ENCODE measurements at regions not wholly inside any gene's neighbourhood (a gene's known extent, or its start where the extent isn't known, plus 50 kb on each side); places are given as distances from the start of the nearest gene placed in this dataset.

DNA sequence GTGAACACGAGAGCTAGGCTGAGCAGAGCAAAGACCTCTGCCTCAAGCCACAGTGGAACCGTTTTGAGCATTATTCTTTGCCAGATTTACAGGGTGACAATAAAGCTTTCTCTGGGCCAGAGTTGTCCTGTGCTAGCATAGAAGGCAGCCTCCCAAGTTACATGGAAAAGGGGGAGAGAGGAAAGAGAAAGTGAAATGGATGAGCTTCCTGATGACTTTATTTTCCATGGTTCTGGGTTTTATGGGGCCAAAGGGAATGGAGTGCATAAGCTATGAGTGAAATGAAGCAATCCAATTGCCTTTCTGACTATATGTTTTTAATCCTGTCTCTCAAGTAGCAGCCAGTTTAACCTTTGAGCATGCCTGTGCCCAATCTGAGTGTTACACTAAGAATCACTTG is 428.4 kb downstream of the COG6 start:
- no peak for DNase-seq

DNA sequence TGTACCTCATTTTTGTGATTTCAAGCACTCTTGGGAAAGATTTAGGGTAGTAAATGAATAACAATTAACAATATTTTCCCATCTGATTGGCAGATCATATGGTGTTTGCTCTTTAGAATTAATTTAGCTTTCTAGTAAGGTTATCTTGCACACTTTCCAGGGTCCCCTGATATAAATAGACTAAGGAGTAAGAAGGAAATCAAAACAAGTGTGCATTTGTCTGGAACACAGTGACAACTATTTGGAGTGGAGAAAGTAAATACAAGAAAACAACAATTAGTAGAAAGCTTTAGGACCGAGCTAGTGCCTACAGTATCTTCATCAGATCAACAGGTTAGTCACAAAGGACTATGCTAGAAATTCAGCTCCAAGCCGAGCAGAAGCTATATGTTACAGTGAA is 429.5 kb downstream of the COG6 start:
- DNase-seq, result no peak

GRCh38 chr13:40087091-40088002 is 431.9 kb downstream of the COG6 start:
- no peak for DNase-seq

- DNase-seq, result no peak
Measured at GRCh38 chr13:40094056-40094455, 438.6 kb downstream of the COG6 start.

GRCh38 chr13:40095695-40096356 is 440.4 kb downstream of the COG6 start:
- DNase-seq, result no peak

DNA sequence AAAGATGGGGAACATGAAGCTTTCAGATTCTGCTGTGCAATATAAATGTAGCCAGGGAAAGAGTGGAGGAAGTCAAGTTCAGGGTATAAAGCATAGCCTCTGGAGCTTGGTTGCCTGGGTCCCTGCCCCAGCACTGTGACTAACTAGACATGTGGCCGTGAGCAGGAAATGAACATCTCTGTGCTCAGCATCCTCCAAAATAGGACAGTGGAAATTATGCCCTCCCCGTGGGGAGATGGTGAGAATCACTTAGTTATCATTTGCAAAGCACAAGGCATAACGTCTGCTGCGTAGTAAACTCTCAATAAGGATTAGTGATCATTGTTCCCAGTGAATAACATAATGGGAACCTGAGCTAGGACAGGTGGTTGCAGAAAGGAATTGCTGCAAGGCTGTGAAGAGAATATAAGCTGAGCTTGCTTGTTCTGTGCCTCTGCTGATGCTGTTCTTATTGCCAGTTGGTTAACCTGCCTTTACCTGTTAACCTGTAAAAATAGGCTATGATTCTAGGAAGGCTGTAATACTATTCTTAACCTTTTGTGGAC is 441.0 kb downstream of the COG6 start:
- no peak for DNase-seq

GRCh38 chr13:40098246-40098645 is 442.8 kb downstream of the COG6 start:
- DNase-seq, result no peak

- DNase-seq, result no peak
Measured at GRCh38 chr13:40101708-40102359, 446.4 kb downstream of the COG6 start.

DNA sequence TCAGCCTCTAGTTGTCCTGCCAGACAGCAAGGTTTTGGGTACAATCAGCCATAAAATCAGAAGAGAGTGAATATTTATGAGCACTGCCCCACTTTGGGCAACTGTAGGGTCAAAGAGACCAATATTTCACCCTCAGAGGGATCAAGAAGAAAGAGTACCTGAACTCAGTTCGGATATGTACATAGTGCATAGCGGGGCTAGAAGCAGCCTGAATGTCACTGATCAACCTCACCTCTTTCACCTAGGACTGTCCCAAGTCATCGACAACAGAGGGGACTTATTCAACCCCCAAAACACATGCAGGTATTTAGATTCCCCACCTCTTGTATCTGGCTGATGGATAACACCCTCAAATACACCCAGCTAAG is 446.9 kb downstream of the COG6 start:
- DNase-seq, result no peak

GRCh38 chr13:40102854-40103253 is 447.4 kb downstream of the COG6 start:
- DNase-seq, result no peak

DNA sequence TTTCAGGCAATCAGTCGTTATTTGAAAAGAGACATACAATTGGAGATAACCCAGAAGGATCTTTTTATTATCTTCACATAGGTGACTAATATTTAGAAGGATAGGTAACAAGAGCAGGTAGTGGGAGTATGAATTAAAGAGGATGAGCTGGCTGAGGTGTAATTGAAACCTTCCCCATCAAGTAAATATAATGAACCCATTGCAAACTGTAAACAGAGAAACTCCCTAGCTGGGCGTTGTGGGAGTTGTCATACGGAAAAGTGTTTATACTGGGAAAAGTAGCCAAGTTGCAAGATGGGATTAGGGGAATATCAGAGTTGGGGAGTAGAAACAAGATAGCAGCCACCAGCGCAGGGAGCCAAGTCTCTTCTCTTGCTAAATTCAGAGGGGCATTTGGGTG is 448.4 kb downstream of the COG6 start:
- DNase-seq, result no peak

GRCh38 chr13:40105231-40105630 is 449.8 kb downstream of the COG6 start:
- DNase-seq, result no peak

DNA sequence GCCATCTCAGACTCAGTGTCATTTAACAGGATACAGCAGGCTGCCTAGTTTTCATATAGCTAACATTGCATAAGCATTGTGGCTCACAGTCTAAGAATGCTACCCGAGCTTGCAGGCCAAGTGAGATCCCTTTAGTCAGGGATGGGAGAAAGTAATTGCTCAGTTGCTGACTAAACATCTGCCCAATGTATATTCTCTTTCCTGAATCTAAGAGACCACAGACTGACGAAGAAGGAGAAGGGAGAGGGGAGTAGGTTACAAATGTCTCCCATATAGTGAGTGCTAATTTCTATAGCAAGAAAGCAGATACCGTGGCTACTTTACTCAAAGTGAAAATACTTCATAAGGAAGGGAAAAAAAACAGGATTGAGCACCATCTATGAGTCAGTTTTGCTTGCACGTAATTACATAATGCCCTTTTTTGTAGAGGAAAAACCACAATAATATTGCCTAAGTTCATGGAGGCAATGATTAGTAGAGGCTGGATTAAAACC is 453.9 kb downstream of the COG6 start:
- no peak for DNase-seq

- no peak for DNase-seq
Measured at GRCh38 chr13:40113643-40114304, 458.3 kb downstream of the COG6 start.

DNA sequence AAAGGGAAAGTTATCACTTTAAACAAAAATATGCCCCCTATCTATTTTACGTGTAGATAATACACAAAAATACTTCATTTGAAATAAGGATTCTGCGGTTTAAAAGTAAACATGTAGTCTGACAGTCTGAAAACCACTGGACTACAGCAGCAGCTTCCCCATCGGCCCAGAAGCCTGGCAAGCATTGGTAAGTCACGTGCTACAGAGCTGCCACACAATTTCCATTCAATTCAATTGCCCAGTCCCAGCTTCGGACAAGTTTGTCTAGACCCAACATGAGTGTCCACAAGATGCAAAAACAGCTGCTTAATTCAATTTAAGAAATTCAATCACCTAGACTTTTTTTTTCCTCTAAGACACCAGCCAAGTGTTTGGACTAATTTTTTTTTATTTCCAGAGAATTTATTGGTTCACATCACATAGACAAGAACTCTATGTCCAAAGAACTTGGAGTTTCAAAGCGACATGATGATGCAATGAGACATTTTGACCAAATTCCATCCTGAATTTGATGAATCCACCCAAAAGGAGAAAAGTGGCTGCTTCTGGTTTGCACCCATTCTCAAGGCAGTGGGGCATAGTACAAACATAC is 458.9 kb downstream of the COG6 start:
- no peak for DNase-seq

DNA sequence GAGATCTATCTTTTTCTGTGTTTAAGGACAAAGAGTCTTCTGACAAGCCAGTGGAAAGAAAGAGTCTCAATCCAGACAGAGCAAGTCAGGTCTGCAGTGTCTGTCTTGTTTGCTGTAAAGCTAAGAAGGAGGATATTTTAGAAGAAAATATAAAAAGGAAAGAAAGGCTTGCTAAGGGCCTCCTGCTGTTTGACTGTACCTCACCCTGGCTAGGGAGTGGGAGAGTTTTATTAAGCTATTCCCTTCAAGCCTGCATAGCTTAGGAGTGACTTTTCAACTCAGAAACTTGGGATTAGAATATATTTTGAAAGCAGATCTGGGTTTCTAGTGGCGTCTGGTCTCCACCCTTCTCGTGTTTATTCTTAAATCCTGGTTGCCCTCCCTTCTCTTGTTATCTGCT is 460.0 kb downstream of the COG6 start:
- DNase-seq, result no peak

DNA sequence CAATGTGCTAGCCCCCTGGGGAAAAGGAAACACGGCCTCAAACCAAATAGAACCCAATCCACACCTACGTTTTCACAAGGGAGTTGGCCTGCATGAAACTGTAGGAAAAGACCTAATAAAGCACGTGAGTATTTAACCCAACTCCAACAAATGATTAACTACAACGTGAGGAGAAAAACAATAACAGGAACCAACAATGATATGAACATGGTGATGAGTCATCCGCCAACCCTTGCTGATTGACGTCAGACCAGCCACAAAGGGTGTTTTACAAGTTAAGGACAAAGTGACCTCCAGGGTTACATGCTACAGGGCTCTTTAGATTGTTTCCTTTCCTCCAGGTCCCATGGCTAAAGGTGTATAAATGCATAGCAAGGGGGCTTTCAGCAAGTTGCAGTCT is 460.5 kb downstream of the COG6 start:
- peak in 1 of 2 experiments; percentile 37 for DNase-seq

DNA sequence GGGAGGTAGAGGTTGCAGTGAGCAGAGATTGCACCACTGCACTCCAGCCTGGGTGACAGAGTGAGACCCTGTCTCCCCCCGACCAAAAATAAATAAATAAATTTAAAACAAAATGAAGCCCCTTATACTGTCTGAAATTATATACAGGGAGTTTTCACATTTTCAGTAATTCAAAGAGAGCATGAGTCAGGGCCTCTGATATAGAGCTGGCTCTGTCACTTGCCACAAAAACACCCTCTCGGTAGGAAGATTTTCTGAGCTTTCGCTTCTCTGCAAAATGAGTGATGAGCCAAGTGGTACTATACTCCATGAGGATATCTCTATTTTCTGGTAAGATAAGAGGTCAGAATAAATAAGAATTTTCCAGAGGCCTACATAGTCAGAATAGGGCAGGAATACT is 462.9 kb downstream of the COG6 start:
- no peak for DNase-seq

GRCh38 chr13:40119852-40120251 is 464.4 kb downstream of the COG6 start:
- no peak for DNase-seq

- no peak for DNase-seq
Measured at GRCh38 chr13:40120288-40120687, 464.8 kb downstream of the COG6 start.

- DNase-seq, result no peak
Measured at GRCh38 chr13:40120781-40121180, 465.3 kb downstream of the COG6 start.

- no peak for DNase-seq
Measured at GRCh38 chr13:40121722-40122121, 466.3 kb downstream of the COG6 start.

Measured in SW 1271 (cell line).